GM12873 (cell line): ENCODE measurements at regions not wholly inside any gene's neighbourhood (a gene's known extent, or its start where the extent isn't known, plus 50 kb on each side); places are given as distances from the start of the nearest gene placed in this dataset.

Experiments used
- TF ChIP-seq, protein P1 (sequence below): IDR thresholded peaks from 2 replicates; pipeline ENCODE4 v1.5.1; 2012; ENCODE audit warnings: low read depth, mild to moderate bottlenecking, moderate library complexity, low read length, control low read depth; ENCODE audit not compliant: insufficient read depth; ENCODE audit errors: missing control alignments

DNA sequence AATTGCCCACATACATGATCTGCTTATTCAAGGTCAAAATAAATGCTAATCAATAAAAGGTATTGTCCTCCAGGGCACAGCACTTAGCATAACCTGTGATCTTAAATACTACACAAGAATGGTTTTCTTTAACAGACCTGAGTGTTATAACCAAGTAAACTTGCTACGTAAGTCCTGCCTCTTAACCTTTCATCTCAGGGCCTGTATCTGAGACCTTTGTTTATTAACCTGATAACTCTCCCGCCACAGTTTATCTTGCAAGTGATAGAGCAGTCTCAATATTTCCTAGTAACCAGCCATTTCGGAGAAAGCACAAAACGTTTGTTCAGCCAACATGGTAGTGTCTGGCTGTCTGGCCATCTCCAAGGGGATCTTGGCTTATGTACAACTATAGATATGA is 88.4 kb downstream of the DUSP6 start:
- TF ChIP-seq, protein P1, sequence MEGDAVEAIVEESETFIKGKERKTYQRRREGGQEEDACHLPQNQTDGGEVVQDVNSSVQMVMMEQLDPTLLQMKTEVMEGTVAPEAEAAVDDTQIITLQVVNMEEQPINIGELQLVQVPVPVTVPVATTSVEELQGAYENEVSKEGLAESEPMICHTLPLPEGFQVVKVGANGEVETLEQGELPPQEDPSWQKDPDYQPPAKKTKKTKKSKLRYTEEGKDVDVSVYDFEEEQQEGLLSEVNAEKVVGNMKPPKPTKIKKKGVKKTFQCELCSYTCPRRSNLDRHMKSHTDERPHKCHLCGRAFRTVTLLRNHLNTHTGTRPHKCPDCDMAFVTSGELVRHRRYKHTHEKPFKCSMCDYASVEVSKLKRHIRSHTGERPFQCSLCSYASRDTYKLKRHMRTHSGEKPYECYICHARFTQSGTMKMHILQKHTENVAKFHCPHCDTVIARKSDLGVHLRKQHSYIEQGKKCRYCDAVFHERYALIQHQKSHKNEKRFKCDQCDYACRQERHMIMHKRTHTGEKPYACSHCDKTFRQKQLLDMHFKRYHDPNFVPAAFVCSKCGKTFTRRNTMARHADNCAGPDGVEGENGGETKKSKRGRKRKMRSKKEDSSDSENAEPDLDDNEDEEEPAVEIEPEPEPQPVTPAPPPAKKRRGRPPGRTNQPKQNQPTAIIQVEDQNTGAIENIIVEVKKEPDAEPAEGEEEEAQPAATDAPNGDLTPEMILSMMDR: no peak

DNA sequence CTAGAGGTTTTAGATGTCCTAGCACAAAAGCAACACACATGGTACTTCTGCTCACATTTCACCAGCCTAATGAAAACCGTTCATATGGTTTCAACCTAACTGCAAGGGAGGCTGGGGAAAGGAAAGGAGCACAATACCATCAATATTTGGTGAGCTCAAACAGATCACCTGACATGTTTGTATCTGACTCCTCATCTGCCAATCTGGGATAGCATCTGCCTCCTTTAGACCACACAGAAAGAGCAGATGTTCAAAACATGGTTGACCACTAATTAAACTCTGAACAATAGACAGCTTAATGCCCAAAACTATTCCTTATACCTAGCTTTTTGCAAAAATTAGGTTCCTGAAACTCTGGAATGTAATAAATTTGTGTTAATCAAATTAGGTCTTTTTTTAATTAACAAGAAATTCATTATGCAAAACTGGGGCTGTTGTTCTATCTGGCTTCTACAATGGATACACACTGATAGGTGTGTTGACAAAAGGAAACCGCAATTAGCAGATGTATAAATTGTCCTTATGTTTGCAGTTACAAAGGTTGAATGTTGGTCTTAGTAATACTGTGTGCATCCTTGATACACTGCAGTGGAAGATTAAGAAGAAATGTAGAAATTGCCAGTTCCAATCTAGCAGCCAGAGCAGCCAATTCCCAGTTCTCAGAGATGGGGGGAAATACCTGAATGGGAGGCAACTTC is 89.3 kb downstream of the DUSP6 start:
- TF ChIP-seq, protein P1: no peak

DNA sequence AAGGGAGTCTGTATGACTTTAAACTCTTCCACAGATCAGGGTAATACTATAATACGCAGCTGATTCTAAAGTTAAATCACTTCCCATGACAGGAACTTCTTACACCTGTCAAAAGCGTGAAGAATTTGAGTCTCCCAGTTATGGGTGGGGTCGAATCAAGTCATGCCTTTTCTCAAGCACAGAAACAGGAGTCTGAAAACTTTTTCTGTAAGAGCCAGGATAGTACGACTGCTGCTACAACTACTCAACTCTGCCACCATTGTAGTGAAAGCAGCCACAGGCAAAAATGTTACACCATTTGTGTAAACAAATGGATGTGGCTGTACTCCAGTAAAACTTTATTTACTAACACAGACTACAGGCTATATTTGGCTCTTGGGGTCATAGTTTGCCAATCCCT is 90.3 kb downstream of the DUSP6 start:
- TF ChIP-seq, protein P1: no peak

DNA sequence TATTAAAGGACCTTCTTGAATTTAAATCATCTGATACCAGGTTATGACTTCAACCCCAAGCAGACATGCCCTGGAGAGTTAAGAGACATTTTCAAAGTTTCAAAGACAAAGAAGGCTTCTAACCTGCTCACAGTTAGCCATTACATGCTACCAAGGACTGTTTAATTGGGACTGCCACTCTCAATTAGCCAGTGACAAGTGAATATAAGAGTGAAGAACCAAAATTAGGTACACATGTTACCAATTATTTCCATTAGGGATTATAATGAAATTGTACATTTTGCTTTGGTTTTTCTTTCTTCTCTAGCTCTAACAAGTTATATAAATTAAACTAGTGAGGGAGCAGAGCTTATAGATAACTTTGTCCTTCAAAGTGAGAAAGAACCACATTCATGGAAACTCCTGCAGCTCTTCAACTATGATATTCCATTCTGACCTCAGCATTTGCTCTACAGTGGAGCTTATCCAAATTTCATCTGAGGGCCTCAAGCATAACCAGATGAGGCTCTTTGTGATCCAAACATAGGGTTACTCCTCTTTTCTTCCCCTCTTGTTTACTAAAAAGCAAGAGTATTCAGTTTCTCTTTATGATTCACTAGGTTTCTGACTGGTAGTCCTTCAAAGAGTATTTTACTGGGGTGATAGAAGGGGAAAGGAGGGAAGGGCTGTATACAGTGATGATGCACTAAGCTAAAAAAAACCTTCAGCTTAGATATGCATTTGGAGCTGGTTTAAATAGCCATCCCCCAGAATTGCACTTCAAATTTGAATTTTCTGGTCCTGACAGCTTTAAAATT is 91.3 kb downstream of the DUSP6 start:
- TF ChIP-seq, protein P1: no peak

DNA sequence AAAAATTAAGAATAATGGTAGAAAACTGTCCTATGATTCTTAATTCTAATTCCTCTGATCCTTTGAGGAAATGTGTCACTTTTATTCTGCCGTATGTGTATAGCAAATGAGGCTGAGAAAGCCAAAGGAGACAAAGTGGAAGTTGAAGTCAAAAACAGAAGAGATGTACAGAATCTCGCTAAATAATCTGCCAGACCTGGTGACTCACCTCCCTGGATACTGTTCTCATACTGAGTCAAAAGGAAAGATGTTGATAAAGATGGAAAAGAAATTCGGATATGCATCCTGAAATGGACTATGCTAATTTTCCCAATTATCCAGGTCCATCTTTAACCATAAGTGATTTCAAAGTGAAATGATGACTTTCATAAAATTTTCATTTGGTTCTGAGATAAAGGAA is 92.5 kb downstream of the DUSP6 start:
- TF ChIP-seq, protein P1: no peak

DNA sequence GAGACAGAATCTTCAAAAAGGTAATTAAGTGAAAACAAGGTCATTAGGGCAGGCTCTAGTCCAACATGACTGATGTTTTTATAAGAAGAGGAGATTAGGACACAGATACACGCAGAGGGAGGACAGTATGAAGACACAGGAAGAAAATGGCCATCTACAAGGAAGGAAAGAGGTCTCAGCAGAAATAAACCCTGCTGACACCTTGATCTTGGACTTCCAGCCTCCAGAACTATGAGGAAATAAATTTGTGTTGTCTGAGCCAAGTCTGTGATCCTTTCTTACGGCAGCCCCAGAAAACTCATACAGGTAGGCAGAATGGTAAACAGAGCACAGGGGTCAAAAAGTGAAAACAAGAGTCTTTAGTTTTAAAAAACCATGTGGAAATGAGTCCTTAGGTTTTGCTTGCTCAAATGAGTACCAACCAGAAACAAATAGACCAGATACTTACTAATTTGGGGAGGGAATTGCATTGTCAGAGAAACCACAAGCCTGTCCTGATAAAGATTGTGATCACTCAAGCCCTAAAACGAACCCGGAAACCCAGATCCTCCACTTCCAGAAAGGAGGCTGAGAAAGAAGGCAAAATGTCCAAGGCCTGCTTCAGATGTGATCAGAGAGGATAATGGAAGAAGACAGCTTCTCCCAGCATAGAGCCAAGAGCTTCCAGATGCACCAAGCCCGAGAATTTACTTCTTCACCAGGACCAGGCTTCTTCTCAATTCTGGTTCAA is 93.9 kb downstream of the DUSP6 start:
- TF ChIP-seq, protein P1: no peak

DNA sequence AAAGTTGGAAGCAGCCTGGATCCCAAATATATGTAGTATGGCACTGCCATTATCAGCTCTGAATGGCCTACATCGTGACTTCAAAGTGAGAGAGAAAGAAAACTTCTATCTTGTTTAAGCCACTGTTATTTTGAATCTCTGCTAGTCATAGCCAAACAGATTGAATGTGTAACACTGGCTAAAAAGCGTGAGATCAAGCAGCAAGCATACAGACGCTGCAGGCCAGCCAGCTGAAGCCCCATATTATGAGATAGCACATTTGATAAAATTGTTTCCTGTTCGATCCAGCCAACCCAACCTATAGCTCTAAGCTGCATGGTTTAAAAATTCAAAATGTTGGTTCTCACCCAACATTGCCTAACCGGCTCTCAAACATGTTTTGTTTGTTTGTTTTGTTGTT is 95.0 kb downstream of the DUSP6 start:
- TF ChIP-seq, protein P1: no peak
